Epidermal melanocyte (primary cell): ENCODE measurements at regions not wholly inside any gene's neighbourhood (a gene's known extent, or its start where the extent isn't known, plus 50 kb on each side); places are given as distances from the start of the nearest gene placed in this dataset.

Experiments
- DNase-seq: peaks from one replicate; pipeline ENCODE4 v3.0.0; 2011; ENCODE audit warnings: low spot score; ENCODE audit not compliant: insufficient read length

- no peak for DNase-seq
These were observed 123.5 kb downstream of the MBD2 start for GRCh38 chr18:54100920-54101470.

DNA sequence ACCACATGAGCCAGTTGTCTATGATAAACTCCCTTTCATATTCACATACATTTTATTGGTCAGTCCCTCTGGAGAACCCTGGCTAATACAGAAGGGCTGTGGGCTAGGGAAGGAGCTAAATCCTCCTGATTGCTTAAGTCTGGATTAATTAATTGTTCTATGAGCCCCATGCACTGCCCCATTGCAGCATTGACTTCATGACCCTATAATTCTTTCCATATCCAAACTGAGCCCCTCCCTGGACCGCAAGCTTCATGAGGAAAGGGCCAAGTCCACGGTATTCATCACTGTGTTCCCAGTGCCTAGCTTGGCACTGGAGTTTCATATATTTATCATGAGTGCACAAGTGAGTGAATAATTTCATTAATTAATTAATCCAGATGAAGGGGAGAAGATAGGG is 124.0 kb downstream of the MBD2 start:
- no peak for DNase-seq

DNA sequence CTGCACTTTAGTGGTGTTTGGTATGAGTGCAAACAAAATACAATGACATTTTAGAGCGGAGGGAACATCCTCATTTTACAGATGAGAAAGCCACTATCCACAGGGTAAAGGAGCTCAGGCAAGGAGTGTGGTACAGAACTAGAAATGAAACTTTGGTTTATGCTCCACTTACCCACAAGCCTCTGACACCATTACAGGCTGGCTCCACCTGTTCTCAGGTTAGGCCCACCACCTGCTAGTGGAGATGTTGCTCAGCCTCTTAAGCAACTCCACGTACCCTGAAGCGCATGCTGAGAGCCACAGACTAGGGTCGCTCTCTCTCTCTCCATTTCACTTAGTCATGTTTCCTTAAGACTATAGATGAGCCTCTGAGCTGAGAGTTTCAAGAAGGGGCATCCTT is 130.0 kb downstream of the MBD2 start:
- no peak for DNase-seq

DNA sequence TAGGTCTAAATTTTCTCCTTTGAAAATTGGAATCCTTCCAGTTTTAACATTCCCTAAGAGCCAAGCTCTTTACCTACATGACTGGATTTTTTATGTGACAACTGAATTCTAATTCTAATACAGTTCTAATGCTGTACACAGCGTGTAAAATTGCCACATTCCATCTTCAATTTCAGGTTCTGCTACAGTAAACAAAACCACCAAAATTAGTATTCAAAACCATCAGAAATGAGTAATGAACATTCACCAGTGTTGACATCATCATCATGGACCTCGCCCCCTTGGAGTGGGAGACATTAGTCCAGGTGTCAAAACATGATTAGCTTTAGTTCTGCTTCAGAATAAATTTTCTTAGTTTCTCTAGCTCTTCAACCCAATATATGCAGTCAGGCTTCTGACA is 133.6 kb downstream of the MBD2 start:
- no peak for DNase-seq

DNA sequence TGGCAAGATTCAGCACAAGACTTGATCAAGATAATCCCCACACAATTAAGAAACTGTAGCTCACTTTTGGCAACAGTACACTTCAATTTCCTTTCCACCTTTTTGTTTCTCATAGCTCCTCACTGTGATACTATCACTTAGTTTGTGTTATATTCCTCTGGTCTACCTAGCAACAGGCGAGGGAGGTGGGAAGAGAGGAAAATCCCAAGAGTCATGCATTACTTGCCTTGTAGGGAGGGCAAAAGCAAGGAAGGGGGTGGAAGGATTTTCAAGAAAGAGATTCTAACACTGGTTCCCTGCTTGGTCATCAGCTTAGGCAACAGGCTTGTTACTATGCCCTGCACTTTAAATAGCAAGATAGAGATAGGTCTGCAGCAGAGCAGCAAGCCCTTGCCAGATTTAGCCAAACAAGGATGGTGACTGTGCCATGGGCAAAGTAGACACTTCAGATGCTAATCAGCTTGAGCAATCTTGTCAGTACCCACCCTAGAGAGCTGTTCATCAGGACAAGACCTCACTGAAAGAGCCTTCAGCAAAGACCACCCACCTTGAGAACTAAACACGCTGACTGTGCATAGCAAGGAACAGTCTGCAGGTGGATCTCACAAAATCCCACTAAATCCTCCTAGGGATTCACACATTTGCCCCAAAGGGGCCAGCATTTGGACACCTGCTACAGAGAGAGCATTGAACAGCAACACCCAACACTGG is 134.6 kb downstream of the MBD2 start:
- no peak for DNase-seq

- no peak for DNase-seq
These were observed 137.6 kb downstream of the MBD2 start for GRCh38 chr18:54086863-54087262.

DNA sequence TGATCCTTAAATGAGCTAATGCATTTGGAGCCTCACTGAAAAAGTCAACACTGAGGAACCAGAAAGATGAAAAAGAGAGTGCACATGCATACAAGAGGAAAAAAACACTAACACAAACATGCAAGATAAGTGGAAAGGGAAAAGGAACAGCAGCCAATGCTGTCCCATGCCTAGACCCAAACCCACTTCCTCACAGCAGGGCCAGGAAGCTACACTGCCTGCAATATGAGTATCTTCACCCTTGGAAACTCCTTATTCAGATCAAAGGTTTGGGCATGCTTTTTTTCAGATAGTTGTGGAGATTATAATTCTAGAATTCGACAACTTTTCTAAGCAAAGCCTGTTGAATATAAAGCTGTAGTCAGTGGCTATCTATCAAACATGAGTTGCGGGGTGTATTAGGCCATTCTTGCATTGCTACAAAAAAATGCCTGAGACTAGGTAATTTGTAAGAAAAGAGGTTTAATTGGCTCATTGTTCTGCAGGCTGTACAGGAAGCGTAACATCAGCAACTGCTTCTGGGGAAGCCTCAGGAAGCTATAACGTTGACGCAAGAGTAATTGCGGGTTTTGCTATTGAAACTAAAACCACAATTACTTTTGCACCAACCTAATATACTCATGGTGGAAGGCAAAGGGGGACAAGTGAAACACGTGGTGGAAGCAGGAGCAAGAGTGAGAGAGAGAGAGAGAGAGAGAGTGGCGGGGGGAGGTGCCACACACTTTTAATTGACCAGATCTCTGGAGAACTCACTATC is 138.2 kb downstream of the MBD2 start:
- DNase-seq: no peak

GRCh38 chr18:54080858-54081257 is 143.6 kb downstream of the MBD2 start:
- no peak for DNase-seq

- no peak for DNase-seq
These were observed 148.3 kb downstream of the MBD2 start for GRCh38 chr18:54076166-54076565.

- DNase-seq: no peak
These were observed 148.8 kb downstream of the MBD2 start for GRCh38 chr18:54075689-54076088.

DNA sequence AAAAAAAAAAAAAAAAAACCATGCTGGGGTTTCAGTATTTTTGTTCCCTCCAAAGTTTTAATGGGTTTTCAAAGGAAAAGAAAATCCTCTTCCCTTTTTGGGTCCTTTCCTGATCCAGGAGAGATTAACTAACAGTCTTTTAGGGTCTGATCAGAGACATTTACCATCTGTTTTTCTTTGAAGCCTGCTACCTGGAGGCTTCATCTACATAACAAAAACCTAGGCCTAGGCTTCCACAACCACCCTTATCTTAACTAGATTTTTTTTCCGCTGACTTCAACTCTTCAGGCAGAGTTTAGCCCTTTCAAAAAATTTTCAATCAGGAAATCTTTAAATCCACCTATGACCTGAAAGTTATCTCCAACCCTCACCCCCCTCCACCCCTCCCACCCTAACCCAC is 154.7 kb downstream of the MBD2 start:
- DNase-seq: no peak

DNA sequence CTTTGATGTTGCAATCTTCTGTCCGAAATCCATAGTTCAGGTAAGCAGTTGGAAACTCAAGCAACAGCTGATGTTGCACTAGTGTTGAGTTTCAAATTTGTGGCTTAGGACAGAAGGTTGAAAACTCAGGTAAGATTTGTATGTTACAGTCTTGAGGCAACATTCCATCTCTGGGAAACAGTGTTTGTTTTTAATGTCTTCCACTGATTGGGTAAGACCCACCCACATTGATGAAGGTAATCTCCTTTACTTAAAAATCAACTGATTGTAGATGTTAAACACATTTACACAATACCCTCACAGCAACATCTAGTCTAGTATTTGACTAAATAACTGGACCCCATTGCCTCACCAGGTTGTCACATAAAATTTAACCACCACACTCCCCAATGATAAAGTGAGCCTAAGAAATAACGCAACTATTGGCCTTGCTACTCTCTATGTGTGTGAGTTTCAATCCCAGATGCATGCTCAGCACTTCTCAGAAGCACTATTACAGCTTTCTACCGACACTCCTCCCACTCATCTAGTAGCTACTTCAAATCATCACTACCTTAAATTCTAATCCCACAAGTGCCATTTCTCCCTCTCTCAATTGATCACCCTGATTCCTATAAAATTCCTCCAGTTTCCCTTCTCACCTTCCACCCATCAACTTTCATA is 164.0 kb downstream of the MBD2 start:
- DNase-seq: no peak

- no peak for DNase-seq
These were observed 171.6 kb downstream of the MBD2 start for GRCh38 chr18:54052732-54053429.

DNA sequence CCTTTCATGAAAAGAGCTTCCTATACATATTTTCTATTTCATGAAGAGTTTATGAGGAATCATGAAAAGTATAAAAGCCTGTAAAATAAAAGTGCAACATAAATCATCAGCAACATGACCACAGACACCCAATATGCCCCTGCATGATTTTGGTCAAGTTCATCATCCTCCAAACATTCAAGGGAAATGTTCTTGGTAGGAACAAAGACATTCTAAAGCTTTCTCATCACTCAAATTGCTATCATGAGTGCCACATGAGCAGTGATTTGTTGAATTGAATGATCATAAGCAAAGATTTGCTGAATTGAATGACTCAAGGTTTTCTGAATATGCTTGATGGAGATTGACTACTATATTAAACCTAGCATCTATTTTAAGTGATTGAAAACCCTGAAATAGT is 172.2 kb downstream of the MBD2 start:
- DNase-seq: no peak

- DNase-seq: no peak
These were observed 180.8 kb downstream of the MBD2 start for GRCh38 chr18:54043484-54044251.

DNA sequence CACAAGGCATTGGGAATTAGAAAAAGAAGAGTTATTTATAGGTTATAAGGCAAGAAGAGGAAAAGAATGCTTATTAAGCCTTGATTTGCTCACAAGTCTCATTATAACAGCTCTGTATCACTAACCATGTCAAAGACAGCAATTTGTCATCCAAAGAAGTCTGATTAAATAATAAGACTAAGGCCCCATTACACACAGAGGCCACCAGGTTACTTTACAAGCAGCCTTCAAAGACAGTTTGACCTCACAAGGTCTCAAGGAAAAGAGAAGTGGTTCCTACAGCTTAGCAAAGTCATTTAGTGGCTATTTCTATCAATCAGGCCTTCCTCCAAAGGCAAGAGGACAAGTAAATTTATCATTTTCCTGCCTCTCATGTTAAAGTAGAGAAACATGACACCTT is 188.5 kb downstream of the MBD2 start:
- no peak for DNase-seq

- DNase-seq: no peak
These were observed 191.4 kb downstream of the MBD2 start for GRCh38 chr18:54033052-54033451.

DNA sequence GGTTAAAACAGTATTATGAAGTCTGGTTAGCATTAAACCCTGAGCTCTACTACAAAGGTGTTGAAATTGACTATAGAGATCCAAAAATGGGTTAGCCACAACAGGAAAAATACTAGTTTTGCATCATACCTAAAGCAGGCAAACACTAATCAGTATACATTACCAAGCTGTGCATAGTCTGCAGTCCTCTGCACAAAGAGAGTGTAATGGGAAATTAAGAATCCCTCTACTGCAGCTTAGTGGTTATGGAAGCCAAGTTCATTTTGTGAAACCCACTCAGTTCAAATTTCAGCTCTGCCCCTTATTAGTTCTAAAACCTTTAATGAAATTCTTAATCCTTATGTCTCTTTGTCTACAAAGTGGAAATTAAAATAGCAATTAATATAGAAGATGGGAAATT is 192.1 kb downstream of the MBD2 start:
- DNase-seq: no peak

DNA sequence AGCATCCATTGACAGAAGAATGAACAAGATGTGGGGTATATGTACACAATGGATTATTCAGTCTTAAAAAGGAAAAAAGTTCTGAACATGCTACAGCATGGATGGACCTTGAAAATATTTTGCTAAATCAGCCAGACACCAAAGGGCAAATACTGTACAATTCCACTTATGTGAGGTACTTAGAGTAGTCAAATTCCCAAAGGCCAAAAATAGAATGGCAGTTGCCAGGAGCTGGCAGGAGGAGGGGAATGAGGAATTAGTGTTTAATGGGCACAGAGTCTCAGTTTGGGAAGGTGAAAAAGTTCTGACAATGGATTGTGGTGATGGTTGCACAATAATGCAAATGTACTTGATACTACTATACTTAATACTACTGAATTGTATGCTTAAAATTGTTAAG is 193.2 kb downstream of the MBD2 start:
- no peak for DNase-seq

DNA sequence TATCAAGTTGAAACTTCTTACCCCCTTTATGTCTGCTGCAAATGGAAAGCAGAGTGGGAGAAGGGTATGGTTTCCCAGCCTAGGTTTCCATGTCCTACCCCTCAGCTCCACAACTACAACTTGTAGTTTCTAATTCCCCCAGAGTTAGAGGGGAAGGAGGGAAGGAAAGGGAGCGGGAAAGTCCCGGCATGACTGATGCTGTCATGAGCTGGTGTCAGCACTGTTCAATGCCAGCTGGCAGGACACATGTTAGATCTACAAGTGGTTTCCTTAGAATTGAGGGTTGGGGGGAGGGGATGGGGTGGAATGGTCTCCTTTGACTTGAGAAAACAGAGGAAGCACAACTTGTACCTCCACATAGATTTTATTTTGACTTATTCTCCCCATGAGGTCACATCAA is 194.0 kb downstream of the MBD2 start:
- DNase-seq: no peak

DNA sequence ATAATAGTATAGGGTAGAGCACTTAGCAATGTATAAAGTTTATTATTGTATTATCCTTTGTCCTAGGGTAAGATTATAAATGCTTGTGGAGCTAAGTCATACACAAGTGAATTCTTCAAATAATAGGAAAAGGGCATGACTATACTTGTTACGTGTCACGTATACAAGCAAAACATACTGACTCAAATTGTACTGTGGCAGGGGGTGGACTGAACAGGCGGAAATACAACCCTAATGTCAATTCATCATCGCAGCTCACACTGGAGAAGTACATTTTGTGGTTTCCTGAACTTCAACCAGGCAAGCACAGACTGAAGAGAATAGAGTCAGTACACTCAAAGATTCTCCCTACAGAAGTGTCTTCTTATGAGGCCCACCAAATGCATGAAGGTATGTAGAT is 201.0 kb downstream of the MBD2 start:
- no peak for DNase-seq
